ENCODE measurements at regions not wholly inside any gene's neighbourhood (a gene's known extent, or its start where the extent isn't known, plus 50 kb on each side); places are given as distances from the start of the nearest gene placed in this dataset.

GRCh38 chr2:196453613-196454047 lies 185.9 kb upstream of the CCDC150 start:
- peaks cover 2% of the 10 kb centered on the region; the same call in 1 of the 3 replicates for H3K4me1 Mint-ChIP-seq
- no peak overlapping the region for H3K4me3 Mint-ChIP-seq
- peak; percentile 79 for DNase-seq (ENCODE audit: low spot score)
- no peaks in the 10 kb centered on the region for H3K9me2 ChIP-seq (ENCODE audit: insufficient read depth)
- H3K27me3 Mint-ChIP-seq (ENCODE audit: insufficient read depth, low read depth, poor library complexity), result no peaks in the 10 kb centered on the region
- H2AFZ ChIP-seq, result no peak overlapping the region
- H3K4me2 ChIP-seq, result no peak overlapping the region
- no peaks in the 10 kb centered on the region for H4K20me1 ChIP-seq (replicated peaks; ENCODE audit: insufficient read depth)
- TF ChIP-seq, protein P1, sequence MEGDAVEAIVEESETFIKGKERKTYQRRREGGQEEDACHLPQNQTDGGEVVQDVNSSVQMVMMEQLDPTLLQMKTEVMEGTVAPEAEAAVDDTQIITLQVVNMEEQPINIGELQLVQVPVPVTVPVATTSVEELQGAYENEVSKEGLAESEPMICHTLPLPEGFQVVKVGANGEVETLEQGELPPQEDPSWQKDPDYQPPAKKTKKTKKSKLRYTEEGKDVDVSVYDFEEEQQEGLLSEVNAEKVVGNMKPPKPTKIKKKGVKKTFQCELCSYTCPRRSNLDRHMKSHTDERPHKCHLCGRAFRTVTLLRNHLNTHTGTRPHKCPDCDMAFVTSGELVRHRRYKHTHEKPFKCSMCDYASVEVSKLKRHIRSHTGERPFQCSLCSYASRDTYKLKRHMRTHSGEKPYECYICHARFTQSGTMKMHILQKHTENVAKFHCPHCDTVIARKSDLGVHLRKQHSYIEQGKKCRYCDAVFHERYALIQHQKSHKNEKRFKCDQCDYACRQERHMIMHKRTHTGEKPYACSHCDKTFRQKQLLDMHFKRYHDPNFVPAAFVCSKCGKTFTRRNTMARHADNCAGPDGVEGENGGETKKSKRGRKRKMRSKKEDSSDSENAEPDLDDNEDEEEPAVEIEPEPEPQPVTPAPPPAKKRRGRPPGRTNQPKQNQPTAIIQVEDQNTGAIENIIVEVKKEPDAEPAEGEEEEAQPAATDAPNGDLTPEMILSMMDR (conservative IDR thresholded peaks at IDR 0.05; ENCODE audit: low read depth in 2 of 2), result peak; percentile 73 to 82
- no peak for TF ChIP-seq ZNF114 (CRISPR knock-in tag; IDR thresholded peaks at IDR 0.05)
- H3K27me3 ChIP-seq (ENCODE audit: insufficient read depth), result no peaks in the 10 kb centered on the region
- no peaks in the 10 kb centered on the region for H3K9me3 Mint-ChIP-seq
- ATAC-seq, result peak; percentile 90
- H3K79me2 ChIP-seq (replicated peaks; ENCODE audit: insufficient read depth), result no peaks in the 10 kb centered on the region
- no peak overlapping the region for H3K27ac ChIP-seq (ENCODE audit: low read depth)
- no peaks in the 10 kb centered on the region for H3K36me3 ChIP-seq (ENCODE audit: insufficient read depth)
- no peaks in the 10 kb centered on the region for H3F3A ChIP-seq (replicated peaks; ENCODE audit: low read depth)
- H3K4me1 ChIP-seq (ENCODE audit: insufficient read depth), result no peaks in the 10 kb centered on the region
- no peaks in the 10 kb centered on the region for H3K36me3 Mint-ChIP-seq (ENCODE audit: low read depth)
- no peak overlapping the region for H3K4me3 ChIP-seq
- H3K27ac Mint-ChIP-seq, result no peak overlapping the region

DNA sequence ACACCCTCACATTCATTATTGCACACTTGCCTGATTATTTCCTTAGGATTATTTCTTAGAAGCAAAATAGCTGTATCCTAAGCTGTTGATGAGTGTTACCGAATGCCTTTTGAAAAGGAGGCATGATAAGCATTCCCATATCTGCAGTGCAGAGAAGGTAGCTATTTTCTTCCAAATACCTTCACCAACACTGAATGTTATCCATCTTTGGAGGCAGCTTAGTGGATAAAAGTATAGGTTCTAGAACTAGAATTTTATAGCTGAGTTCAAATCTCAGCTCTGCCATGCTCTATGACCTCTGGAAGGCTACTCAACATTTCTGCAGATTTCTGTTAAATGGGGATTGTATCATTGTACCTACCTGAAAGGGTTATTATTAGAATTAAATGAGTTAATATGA lies 185.0 kb upstream of the CCDC150 start:
- no peaks in the 10 kb centered on the region for H3K9me3 Mint-ChIP-seq
- no peaks in the 10 kb centered on the region for H3K27me3 Mint-ChIP-seq (ENCODE audit: insufficient read depth, low read depth, poor library complexity)
- peaks cover 2% of the 10 kb centered on the region; the same call in 1 of the 3 replicates for H3K4me1 Mint-ChIP-seq
- Histone ChIP-seq H3K9me2 (ENCODE audit: insufficient read depth) (no peaks in the 10 kb centered on the region), H3K27me3 (ENCODE audit: insufficient read depth) (no peaks in the 10 kb centered on the region), H3K4me2 (no peak overlapping the region), H3K4me3 (no peak overlapping the region), H3K36me3 (ENCODE audit: insufficient read depth) (no peaks in the 10 kb centered on the region), H4K20me1 (replicated peaks; ENCODE audit: insufficient read depth) (no peaks in the 10 kb centered on the region), H2AFZ (no peak overlapping the region), H3K4me1 (ENCODE audit: insufficient read depth) (no peaks in the 10 kb centered on the region), H3K79me2 (replicated peaks; ENCODE audit: insufficient read depth) (no peaks in the 10 kb centered on the region), H3K27ac (ENCODE audit: low read depth) (no peak overlapping the region), H3F3A (replicated peaks; ENCODE audit: low read depth) (no peaks in the 10 kb centered on the region)
- H3K27ac Mint-ChIP-seq, result no peak overlapping the region
- H3K4me3 Mint-ChIP-seq, result no peak overlapping the region
- no peaks in the 10 kb centered on the region for H3K36me3 Mint-ChIP-seq (ENCODE audit: low read depth)
- ATAC-seq (no peak), DNase-seq (ENCODE audit: low spot score) (no peak)
- no peak for TF ChIP-seq JUNB (IDR thresholded peaks at IDR 0.05; ENCODE audit: unreplicated experiment)
- TF ChIP-seq REST (IDR thresholded peaks at IDR 0.05; ENCODE audit: unreplicated experiment), result no peak
- TF ChIP-seq EZH2 (IDR thresholded peaks at IDR 0.05; ENCODE audit: low read depth, unreplicated experiment), result no peak
- TF ChIP-seq, protein P1 (conservative IDR thresholded peaks at IDR 0.05; ENCODE audit: low read depth in 2 of 2), result no peak
- TF ChIP-seq, protein P2, sequence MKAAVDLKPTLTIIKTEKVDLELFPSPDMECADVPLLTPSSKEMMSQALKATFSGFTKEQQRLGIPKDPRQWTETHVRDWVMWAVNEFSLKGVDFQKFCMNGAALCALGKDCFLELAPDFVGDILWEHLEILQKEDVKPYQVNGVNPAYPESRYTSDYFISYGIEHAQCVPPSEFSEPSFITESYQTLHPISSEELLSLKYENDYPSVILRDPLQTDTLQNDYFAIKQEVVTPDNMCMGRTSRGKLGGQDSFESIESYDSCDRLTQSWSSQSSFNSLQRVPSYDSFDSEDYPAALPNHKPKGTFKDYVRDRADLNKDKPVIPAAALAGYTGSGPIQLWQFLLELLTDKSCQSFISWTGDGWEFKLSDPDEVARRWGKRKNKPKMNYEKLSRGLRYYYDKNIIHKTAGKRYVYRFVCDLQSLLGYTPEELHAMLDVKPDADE (IDR thresholded peaks at IDR 0.05), result no peak

Measured in GM23338 (cell line).